HG02763 (cell line): ENCODE measurements at regions not wholly inside any gene's neighbourhood (a gene's known extent, or its start where the extent isn't known, plus 50 kb on each side); places are given as distances from the start of the nearest gene placed in this dataset.
"Not testable (repeated sequence)": the region's sequence is repeated elsewhere in the genome, so short reads cannot be mapped to it uniquely, and the experiment has no call there.

Experiments used
- ATAC-seq: cut with Tn5 transposase; IDR thresholded peaks from one replicate; pipeline ENCODE4 v1.9.1; 2021; ENCODE audit warnings: mild to moderate bottlenecking, moderate library complexity; ENCODE audit not compliant: unreplicated experiment

- ATAC-seq, result no peak
Measured at GRCh38 chr15:62218841-62219240, 53.8 kb upstream of the C2CD4B start.

GRCh38 chr15:62219799-62220198 is 54.7 kb upstream of the C2CD4B start:
- ATAC-seq, result no peak

- no peak for ATAC-seq
Measured at GRCh38 chr15:62223020-62223419, 57.9 kb upstream of the C2CD4B start.

DNA sequence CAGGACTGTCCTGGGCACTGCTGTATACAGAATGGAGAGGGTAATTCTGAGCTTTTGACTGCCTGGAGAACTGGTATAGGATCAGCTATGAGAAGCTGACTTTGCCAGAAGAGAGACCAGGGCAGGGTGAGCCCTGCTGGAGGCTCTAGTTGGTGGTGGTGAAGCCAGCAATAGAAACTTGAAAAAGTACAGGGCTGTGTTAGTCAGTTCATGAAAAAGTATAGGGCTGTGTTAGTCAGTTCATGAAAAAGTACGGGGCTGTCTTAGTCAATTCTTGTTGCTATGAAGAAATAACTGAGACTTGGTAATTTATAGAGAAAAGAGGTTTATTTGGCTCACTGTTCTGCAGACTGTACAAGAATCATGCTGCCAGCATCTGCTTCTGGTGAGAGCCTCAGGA is 63.5 kb upstream of the C2CD4B start:
- no peak for ATAC-seq

DNA sequence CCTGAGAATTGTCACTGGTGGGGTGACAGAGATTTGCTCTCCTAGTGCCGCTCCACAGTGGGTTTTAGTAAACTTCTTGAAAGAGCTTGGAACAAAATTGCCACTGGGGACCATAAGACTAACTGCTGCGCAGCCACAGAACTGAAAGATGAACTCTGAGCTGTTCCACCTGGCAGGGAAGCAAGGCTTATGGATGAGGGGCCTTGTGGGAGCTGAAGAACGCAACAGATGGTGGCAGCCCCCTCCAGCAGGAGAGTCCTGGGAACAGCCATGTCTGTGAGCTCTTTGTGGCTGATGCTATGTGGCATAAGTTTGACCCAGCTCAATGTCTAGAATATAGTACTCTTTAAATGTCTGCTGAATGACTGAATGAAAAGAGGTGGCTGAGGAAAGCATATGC is 66.8 kb upstream of the C2CD4B start:
- no peak for ATAC-seq

DNA sequence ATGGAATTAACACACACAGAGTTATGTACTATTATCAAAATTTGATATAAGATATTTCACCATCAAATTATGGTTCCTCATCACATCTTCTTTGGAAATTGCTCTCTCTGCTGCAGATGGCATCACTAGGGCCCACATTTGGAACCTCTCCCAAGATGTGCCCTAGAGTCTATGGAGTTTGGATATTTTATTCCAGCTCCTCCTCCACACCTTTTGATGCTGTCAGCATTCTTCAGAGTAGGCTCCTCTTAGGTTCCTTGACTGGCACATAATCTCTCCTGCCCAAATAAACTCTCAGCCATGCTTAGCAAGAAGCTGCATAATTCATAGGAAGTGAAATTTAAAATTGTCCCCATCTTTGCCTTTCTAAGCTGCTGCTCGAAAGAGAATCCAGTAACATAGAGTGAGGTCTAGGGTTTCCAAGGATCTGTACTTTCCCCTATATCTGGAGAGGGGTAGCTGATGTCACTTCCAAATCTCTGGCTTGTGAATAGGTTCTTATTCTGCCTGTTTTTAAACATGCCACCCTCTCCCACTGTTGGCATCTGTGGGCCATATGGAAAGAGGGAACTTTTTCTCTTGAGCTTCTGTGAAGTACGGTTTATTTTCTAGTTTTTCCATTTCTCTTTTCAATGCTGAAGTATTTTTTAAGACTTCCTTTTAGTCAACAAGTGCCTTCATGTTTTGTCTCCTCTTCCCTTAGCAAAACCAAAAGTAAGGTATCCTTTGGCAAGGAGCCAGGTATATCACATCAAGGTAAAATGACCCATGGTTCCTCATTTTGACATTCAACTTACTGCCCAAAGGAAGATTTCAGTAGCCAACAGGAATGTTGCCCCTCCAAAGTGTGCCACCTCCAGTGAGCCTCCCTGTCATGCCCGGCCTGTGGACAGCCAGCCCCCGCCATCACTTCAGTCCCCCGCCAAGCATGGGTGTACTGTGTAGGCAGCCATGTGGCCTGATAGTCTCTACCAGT is 75.3 kb upstream of the C2CD4B start:
- no peak for ATAC-seq

GRCh38 chr15:62241135-62241770 is 76.2 kb upstream of the C2CD4B start:
- ATAC-seq, result no peak

- ATAC-seq, result no peak
Measured at GRCh38 chr15:62242999-62243398, 77.9 kb upstream of the C2CD4B start.

DNA sequence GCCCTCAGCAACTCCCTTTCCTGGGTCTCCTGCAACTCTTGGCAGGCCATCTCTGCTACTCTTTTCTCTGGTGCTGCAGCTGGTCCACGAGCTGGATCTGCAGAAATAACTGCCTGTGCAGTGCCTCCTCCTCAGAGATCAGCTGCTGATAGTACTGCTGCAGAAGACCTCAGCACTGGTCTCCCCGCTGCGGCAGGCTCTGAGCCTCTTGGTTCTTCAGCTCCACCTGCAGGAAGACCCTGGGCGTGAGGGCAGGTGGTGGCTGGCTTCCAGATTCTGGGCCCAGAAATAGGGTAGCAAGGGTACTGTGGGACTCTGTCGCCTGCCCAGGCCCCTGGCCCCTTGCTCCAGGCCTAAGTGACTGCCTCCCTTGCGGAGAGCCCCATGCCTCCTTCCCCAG is 79.7 kb upstream of the C2CD4B start:
- no peak for ATAC-seq

DNA sequence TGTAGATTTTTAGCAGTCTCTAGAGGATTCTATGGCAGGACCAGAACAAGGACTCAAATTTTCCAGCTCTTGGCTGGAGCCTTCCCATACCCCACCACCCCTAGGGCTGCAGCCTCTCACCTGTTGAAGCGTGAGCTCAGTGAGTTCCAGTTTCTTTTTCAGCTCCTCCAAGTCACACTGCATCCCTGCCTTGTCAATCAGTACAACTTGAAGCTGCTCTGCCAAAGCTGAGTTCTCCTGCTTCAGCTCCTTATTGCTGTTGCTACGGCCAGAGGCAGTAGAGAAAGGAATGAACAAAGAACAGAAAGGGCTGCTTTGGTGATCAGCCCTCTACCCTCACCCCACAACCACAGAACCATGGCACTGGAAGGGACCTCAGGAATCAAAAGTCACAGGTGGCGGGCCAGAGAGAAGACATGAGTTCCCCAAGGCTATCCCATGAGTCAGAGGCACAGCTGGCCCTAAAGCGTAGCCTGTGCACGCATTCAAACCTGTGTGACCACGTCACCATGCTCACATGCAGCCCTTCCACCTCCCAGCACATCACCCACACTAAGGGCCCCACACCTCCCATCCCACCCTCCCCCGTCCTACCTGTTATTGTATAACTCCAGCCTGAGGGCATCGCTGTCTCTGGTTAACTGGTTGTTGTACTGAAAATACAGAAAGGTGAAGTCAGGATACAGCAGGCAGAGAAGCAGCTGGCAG is 83.3 kb upstream of the C2CD4B start:
- ATAC-seq, result no peak

DNA sequence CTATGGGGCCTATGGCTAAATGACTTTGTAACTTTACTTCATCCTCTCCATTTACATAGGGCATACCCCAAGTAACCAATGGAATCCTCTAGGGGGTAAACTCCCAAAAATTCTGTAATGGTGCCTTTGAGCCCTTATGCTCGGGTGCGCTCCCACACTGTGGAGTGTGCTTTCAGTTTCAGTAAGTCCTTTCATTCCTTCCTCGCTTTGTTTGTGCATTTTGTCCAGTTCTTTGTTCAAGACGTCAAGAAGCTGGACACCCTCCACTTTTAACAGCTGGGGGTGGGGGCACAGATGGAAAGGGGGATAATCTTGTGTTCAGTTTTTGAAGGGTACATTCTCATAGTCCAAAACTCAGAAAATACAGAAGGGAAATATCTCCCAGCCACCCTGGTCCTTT is 84.4 kb upstream of the C2CD4B start:
- ATAC-seq, result no peak

DNA sequence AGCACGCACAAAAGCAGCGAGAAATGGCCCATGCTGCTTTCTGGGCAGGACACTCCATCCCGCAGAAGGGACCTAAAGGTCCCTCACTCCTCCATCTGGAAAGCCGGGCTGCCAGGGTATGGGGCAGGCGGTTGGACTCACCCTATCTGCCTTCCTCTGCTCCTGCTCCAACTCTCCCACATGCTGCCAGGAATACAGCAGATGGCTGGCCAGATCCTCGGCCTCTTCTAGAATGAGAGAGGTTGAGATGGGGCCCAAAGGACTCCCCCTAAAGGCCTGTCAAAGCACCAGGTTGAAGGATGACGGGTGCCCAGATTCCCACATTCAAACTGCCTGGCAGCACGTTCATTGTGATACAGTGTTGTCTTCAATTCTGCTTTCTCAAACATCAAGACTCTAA is 85.1 kb upstream of the C2CD4B start:
- no peak for ATAC-seq

DNA sequence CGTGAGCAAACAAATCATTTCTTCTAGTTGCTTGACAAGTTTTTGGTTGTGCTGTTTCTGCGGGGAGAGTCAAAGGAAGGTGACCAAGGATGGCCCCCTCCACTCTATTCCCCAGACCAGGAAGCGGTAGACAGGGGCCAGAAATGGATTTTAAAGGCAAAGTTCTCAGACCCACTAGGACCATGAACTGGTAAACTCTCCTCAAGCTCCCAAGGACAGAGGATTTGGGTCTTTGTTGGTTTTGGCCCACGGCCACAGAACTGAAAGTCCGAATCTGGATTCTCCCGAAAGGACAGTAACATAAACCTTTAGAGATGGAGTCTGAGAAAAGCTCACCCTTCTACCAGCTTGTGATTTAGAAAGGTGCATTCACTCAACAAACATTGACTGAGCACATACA is 85.9 kb upstream of the C2CD4B start:
- ATAC-seq, result no peak

GRCh38 chr15:62253294-62253693 is 88.2 kb upstream of the C2CD4B start:
- no peak for ATAC-seq

- ATAC-seq, result no peak
Measured at GRCh38 chr15:62254137-62254934, 89.3 kb upstream of the C2CD4B start.

- ATAC-seq, result not testable (repeated sequence)
Measured at GRCh38 chr15:62256430-62256829, 91.3 kb upstream of the C2CD4B start.

DNA sequence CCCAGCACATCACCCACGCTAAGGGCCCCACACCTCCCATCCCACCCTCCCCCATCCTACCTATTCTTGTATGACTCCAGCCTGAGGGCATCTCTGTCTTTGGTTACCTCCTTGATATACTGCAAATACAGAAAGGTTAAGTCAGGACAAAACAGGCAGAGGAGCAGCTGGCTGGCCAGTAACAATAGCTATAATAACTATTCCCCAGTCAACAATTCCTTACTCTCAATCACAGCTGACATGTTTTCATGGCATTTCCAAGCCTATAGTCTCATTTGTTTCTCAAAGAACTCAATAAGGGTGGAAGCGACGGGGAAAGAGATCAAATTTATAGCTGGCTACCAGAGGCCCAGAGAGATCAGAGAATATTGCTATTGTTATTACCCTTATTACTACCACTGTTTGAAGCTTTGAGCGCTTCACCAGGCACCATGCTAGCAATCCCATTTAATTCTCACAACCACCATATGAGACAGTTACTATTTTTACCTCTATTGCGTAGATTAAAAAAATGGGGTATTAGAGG is 93.0 kb upstream of the C2CD4B start:
- no peak for ATAC-seq

GRCh38 chr15:62262305-62262941 is 97.3 kb upstream of the C2CD4B start:
- no peak for ATAC-seq

DNA sequence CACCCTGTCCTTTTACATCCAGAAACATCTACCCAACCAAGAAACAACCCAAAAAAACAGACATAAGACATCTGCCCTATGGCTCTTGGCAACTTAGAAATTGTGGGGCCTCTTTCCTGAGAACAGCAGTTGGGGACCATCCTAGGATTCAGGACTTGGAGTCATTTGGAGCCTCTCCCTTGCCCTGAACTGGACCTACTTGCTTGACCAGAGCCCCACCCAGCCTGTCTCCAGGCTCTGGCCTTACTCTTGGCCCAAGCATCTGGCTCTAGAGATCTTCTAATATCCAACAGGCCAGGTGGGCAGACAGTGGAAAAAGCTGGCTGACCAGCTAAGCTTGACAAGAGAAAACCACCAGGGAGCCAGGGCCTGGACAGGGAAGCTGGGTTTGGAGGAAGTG is 99.1 kb upstream of the C2CD4B start:
- no peak for ATAC-seq

DNA sequence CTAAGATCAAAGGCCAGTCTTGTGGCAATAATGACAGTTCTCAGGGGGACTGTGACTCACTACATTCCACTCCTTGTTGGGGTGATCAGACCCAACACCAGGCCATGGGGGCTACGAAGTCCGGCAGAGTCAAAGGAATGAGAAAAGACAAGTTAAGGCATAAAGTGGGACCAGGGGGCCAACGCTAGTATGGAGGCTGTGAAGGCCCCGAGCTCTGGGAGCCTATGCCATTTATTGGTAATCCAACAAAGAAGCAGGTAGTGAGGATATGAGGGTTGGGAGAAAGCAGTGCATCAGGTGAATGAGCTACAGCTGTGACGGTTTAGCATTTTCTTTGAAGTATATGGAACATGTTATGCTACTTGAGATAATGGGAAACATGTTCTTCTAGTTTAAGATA is 104.4 kb upstream of the C2CD4B start:
- no peak for ATAC-seq
